Erythroblast (primary cell): ENCODE measurements at regions not wholly inside any gene's neighbourhood (a gene's known extent, or its start where the extent isn't known, plus 50 kb on each side); places are given as distances from the start of the nearest gene placed in this dataset.

Experiments
- GATA1 ChIP-seq: IDR thresholded peaks from 2 replicates; pipeline ENCODE4 v1.6.1; 2011; ENCODE audit warnings: low read depth, mild to moderate bottlenecking, control low read depth, low read length, moderate library complexity
- POLR2A ChIP-seq: IDR thresholded peaks from 2 replicates; pipeline ENCODE4 v1.6.1; 2011; ENCODE audit warnings: mild to moderate bottlenecking, low read length

GRCh38 chrX:134736356-134736755 lies 60.6 kb downstream of the PABIR2 start:
- no peak for TF ChIP-seq POLR2A
- TF ChIP-seq GATA1, result no peak
